Effector memory CD4-positive, alpha-beta T cell (primary cell): ENCODE measurements at regions not wholly inside any gene's neighbourhood (a gene's known extent, or its start where the extent isn't known, plus 50 kb on each side); places are given as distances from the start of the nearest gene placed in this dataset.

ENCODE experiments used
- DNase-seq, 3 donors: peaks; one replicate each; pipeline ENCODE4 v3.0.0-alpha.2; 2020
- H3K27ac ChIP-seq: 2 replicates; pipeline ENCODE4 v1.7.0; 2013; ENCODE audit warnings: mild to moderate bottlenecking, low read length, moderate library complexity; ENCODE audit not compliant: insufficient read depth, poor library complexity, severe bottlenecking
- H3K27me3 ChIP-seq: replicated peaks from 2 replicates; pipeline ENCODE4 v1.7.0; 2013; ENCODE audit warnings: mild to moderate bottlenecking, low read length; ENCODE audit not compliant: insufficient read depth, control insufficient read depth, poor library complexity, severe bottlenecking
- H3K36me3 ChIP-seq: 2 replicates; pipeline ENCODE4 v1.7.0; 2013; ENCODE audit warnings: mild to moderate bottlenecking, low read length, moderate library complexity; ENCODE audit not compliant: control insufficient read depth, insufficient read depth
- H3K4me1 ChIP-seq: 2 replicates; pipeline ENCODE4 v1.7.0; 2013; ENCODE audit warnings: low read length, mild to moderate bottlenecking; ENCODE audit not compliant: control insufficient read depth, insufficient read depth, poor library complexity, severe bottlenecking
- H3K4me3 ChIP-seq: 2 replicates; pipeline ENCODE4 v1.7.0; 2013; ENCODE audit warnings: low read length, low read depth, mild to moderate bottlenecking; ENCODE audit not compliant: insufficient read depth, poor library complexity, severe bottlenecking
- H3K9me3 ChIP-seq: 2 replicates; pipeline ENCODE4 v1.7.0; 2013; ENCODE audit warnings: mild to moderate bottlenecking, low read length, moderate library complexity; ENCODE audit not compliant: control insufficient read depth

- H3K27me3 ChIP-seq: no peaks in the 10 kb centered on the region
- no peaks in the 10 kb centered on the region for H3K36me3 ChIP-seq
- no peaks in the 10 kb centered on the region for H3K9me3 ChIP-seq
- no peak overlapping the region for H3K4me3 ChIP-seq
- no peak for DNase-seq
- H3K4me1 ChIP-seq: no peaks in the 10 kb centered on the region
- no peak overlapping the region for H3K27ac ChIP-seq
These were observed 433.1 kb downstream of the CHSY3 start for GRCh38 chr5:130337179-130337888.

GRCh38 chr5:130335117-130335516, 430.9 kb downstream of the CHSY3 start:
- Histone ChIP-seq H3K27ac (no peak overlapping the region), H3K4me3 (no peak overlapping the region)
- no peak for DNase-seq

GRCh38 chr5:130333089-130333488, 428.8 kb downstream of the CHSY3 start:
- Histone ChIP-seq H3K4me1 (no peaks in the 10 kb centered on the region), H3K9me3 (no peaks in the 10 kb centered on the region), H3K27me3 (no peaks in the 10 kb centered on the region), H3K4me3 (no peak overlapping the region), H3K27ac (no peak overlapping the region), H3K36me3 (no peaks in the 10 kb centered on the region)
- no peak for DNase-seq

More at GRCh38 chr5:130335117-130335516, 430.9 kb downstream of the CHSY3 start:
- Histone ChIP-seq H3K4me1 (no peaks in the 10 kb centered on the region), H3K36me3 (no peaks in the 10 kb centered on the region), H3K27me3 (no peaks in the 10 kb centered on the region), H3K9me3 (no peaks in the 10 kb centered on the region)

GRCh38 chr5:130331332-130331731, 427.1 kb downstream of the CHSY3 start:
- no peaks in the 10 kb centered on the region for H3K9me3 ChIP-seq
- no peaks in the 10 kb centered on the region for H3K4me1 ChIP-seq
- H3K27ac ChIP-seq: no peak overlapping the region
- no peaks in the 10 kb centered on the region for H3K27me3 ChIP-seq
- no peak overlapping the region for H3K4me3 ChIP-seq
- H3K36me3 ChIP-seq: no peaks in the 10 kb centered on the region
- no peak for DNase-seq

DNA sequence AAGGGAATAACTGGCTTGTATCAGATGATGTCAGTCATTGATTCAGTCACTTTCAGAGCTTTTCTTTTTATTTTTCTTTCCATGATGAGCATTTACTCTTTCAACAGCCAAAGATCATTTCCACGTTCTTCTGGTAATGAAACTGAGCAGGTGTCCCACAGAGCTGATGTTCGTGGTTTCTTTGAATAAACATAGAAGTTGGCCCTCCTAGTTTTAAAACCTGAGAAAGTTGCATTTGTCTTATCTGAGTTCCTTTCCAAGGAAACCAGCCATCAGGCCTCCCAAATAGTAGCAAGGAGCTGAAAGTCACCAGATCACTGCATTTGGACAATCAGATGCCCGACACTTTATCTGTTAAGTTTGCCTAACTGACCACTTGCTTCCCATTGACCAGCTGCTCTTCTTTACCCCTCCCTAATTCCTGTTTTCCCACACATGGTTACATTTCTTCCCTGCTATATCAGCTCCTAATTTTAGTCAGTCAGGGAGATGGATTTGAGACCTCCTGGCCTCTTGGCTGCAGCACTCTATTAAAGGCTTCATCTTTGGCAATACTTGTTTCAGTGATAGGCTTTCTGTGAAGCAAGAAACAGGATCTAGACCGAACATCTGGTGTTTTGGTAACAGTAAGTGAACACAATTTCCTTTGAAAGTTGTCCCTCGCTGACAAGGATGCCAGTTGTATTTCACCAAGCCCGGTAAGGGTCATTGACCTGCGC, 420.8 kb downstream of the CHSY3 start:
- Histone ChIP-seq H3K27ac (no peak overlapping the region), H3K4me1 (no peaks in the 10 kb centered on the region), H3K9me3 (no peaks in the 10 kb centered on the region), H3K27me3 (no peaks in the 10 kb centered on the region), H3K4me3 (no peak overlapping the region), H3K36me3 (no peaks in the 10 kb centered on the region)
- DNase-seq: no peak

- no peak overlapping the region for H3K27ac ChIP-seq
- no peaks in the 10 kb centered on the region for H3K4me1 ChIP-seq
- no peaks in the 10 kb centered on the region for H3K27me3 ChIP-seq
- H3K4me3 ChIP-seq: no peak overlapping the region
- no peak for DNase-seq
- no peaks in the 10 kb centered on the region for H3K36me3 ChIP-seq
- H3K9me3 ChIP-seq: no peaks in the 10 kb centered on the region
These were observed 419.7 kb downstream of the CHSY3 start for GRCh38 chr5:130323804-130324454.

GRCh38 chr5:130321931-130322330, 417.7 kb downstream of the CHSY3 start:
- Histone ChIP-seq H3K4me3 (no peak overlapping the region), H3K4me1 (no peaks in the 10 kb centered on the region), H3K27me3 (no peaks in the 10 kb centered on the region)

GRCh38 chr5:130316971-130317680, 412.9 kb downstream of the CHSY3 start:
- no peak overlapping the region for H3K27ac ChIP-seq
- DNase-seq: no peak
- no peaks in the 10 kb centered on the region for H3K36me3 ChIP-seq
- no peaks in the 10 kb centered on the region for H3K4me1 ChIP-seq
- H3K27me3 ChIP-seq: no peaks in the 10 kb centered on the region
- no peaks in the 10 kb centered on the region for H3K9me3 ChIP-seq
- no peak overlapping the region for H3K4me3 ChIP-seq

More at GRCh38 chr5:130321931-130322330, 417.7 kb downstream of the CHSY3 start:
- no peaks in the 10 kb centered on the region for H3K9me3 ChIP-seq
- no peaks in the 10 kb centered on the region for H3K36me3 ChIP-seq
- H3K27ac ChIP-seq: no peak overlapping the region
- no peak for DNase-seq

- H3K27ac ChIP-seq: no peak overlapping the region
- H3K4me1 ChIP-seq: no peaks in the 10 kb centered on the region
- H3K9me3 ChIP-seq: no peaks in the 10 kb centered on the region
These were observed 391.0 kb downstream of the CHSY3 start for GRCh38 chr5:130295235-130295634.

More at GRCh38 chr5:130295235-130295634, 391.0 kb downstream of the CHSY3 start:
- no peaks in the 10 kb centered on the region for H3K27me3 ChIP-seq
- no peak overlapping the region for H3K4me3 ChIP-seq
- no peaks in the 10 kb centered on the region for H3K36me3 ChIP-seq
- DNase-seq: no peak
